ENCODE measurements at regions not wholly inside any gene's neighbourhood (a gene's known extent, or its start where the extent isn't known, plus 50 kb on each side); places are given as distances from the start of the nearest gene placed in this dataset.

GRCh38 chr15:88348579-88349230 is 92.2 kb upstream of the NTRK3 start:
- no peak for TF ChIP-seq BCL11A (IDR thresholded peaks at IDR 0.05; ENCODE audit: low read depth in 2 of 2, low read length in 2 of 2)
- TF ChIP-seq POLR2A (IDR thresholded peaks at IDR 0.05; ENCODE audit: control extremely low read depth in 1 of 2, low read depth in 2 of 2, low read length in 2 of 2), result no peak
- TF ChIP-seq EZH2 (IDR thresholded peaks at IDR 0.05; ENCODE audit: low read depth, low read length, severe bottlenecking), result no peak
- TF ChIP-seq SRF (IDR thresholded peaks at IDR 0.05; ENCODE audit: low read depth, low read length), result no peak
- TF ChIP-seq, protein P1, sequence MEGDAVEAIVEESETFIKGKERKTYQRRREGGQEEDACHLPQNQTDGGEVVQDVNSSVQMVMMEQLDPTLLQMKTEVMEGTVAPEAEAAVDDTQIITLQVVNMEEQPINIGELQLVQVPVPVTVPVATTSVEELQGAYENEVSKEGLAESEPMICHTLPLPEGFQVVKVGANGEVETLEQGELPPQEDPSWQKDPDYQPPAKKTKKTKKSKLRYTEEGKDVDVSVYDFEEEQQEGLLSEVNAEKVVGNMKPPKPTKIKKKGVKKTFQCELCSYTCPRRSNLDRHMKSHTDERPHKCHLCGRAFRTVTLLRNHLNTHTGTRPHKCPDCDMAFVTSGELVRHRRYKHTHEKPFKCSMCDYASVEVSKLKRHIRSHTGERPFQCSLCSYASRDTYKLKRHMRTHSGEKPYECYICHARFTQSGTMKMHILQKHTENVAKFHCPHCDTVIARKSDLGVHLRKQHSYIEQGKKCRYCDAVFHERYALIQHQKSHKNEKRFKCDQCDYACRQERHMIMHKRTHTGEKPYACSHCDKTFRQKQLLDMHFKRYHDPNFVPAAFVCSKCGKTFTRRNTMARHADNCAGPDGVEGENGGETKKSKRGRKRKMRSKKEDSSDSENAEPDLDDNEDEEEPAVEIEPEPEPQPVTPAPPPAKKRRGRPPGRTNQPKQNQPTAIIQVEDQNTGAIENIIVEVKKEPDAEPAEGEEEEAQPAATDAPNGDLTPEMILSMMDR (IDR thresholded peaks at IDR 0.05; ENCODE audit: control extremely low read depth in 1 of 3, insufficient read depth in 1 of 3, low read depth in 1 of 3, low read length in 3 of 3), result no peak
- no peak for TF ChIP-seq USF2 (IDR thresholded peaks at IDR 0.05; ENCODE audit: low read length)
- TF ChIP-seq MAX (IDR thresholded peaks at IDR 0.05), result no peak
- TF ChIP-seq BRCA1 (IDR thresholded peaks at IDR 0.05; ENCODE audit: low read depth, low read length), result no peak
- TF ChIP-seq HDAC2 (IDR thresholded peaks at IDR 0.05; ENCODE audit: borderline replicate concordance in 1 of 2, low read depth in 2 of 2, low read length in 2 of 2), result no peak
- no peak for TF ChIP-seq NANOG (IDR thresholded peaks at IDR 0.05; ENCODE audit: insufficient read depth, low read depth, low read length, poor library complexity, severe bottlenecking)
- no peak for TF ChIP-seq ATF2 (IDR thresholded peaks at IDR 0.05; ENCODE audit: low read length)
- no peak for TF ChIP-seq POLR2AphosphoS5 (IDR thresholded peaks at IDR 0.05; ENCODE audit: low read depth, low read length)
- no peak for TF ChIP-seq TAF7 (optimal IDR thresholded peaks at IDR 0.05; ENCODE audit: borderline replicate concordance, low read depth, low read length)
- no peak for TF ChIP-seq CHD1 (IDR thresholded peaks at IDR 0.05; ENCODE audit: low read depth, low read length)
